ELR (cell line): ENCODE measurements at regions not wholly inside any gene's neighbourhood (a gene's known extent, or its start where the extent isn't known, plus 50 kb on each side); places are given as distances from the start of the nearest gene placed in this dataset.

Experiments
- DNase-seq: peaks from one replicate; pipeline ENCODE4 v3.0.0-alpha.2; 2015; ENCODE audit warnings: low read depth

GRCh38 chr9:28024676-28025075 lies 451.4 kb upstream of the C9orf72 start:
- DNase-seq = no peak

GRCh38 chr9:28025186-28025585 lies 451.9 kb upstream of the C9orf72 start:
- no peak for DNase-seq

- no peak for DNase-seq
Measured at GRCh38 chr9:28031521-28032267, 458.4 kb upstream of the C9orf72 start.

GRCh38 chr9:28032268-28032590 lies 458.9 kb upstream of the C9orf72 start:
- no peak for DNase-seq

- DNase-seq = no peak
Measured at GRCh38 chr9:28034242-28034641, 461.0 kb upstream of the C9orf72 start.

- no peak for DNase-seq
Measured at GRCh38 chr9:28037968-28038367, 464.7 kb upstream of the C9orf72 start.

GRCh38 chr9:28045051-28045450 lies 471.8 kb upstream of the C9orf72 start:
- no peak for DNase-seq

- no peak for DNase-seq
Measured at GRCh38 chr9:28050046-28050445, 476.8 kb upstream of the C9orf72 start.

- DNase-seq = no peak
Measured at GRCh38 chr9:28050941-28051340, 477.7 kb upstream of the C9orf72 start.

GRCh38 chr9:28051559-28052503 lies 478.6 kb upstream of the C9orf72 start:
- DNase-seq = no peak

- DNase-seq = no peak
Measured at GRCh38 chr9:28053096-28053777, 480.0 kb upstream of the C9orf72 start.

- no peak for DNase-seq
Measured at GRCh38 chr9:28056006-28056405, 482.7 kb upstream of the C9orf72 start.

GRCh38 chr9:28056466-28056865 lies 483.2 kb upstream of the C9orf72 start:
- no peak for DNase-seq

GRCh38 chr9:28059192-28059591 lies 485.9 kb upstream of the C9orf72 start:
- DNase-seq = no peak

GRCh38 chr9:28064241-28064815 lies 491.0 kb upstream of the C9orf72 start:
- no peak for DNase-seq

- peak; percentile 16 for DNase-seq
Measured at GRCh38 chr9:28073270-28073669, 500.0 kb upstream of the C9orf72 start.

- no peak for DNase-seq
Measured at GRCh38 chr9:28079677-28080076, 506.4 kb upstream of the C9orf72 start.

GRCh38 chr9:28082671-28083070 lies 509.4 kb upstream of the C9orf72 start:
- no peak for DNase-seq

GRCh38 chr9:28086881-28087280 lies 513.6 kb upstream of the C9orf72 start:
- DNase-seq = no peak

GRCh38 chr9:28092981-28093936 lies 520.0 kb upstream of the C9orf72 start:
- no peak for DNase-seq

- DNase-seq = no peak
Measured at GRCh38 chr9:28101509-28101908, 528.2 kb upstream of the C9orf72 start.
